DMS53 treated with DMSO at 0.1 percent for 48 hours (cell line): ENCODE measurements at regions not wholly inside any gene's neighbourhood (a gene's known extent, or its start where the extent isn't known, plus 50 kb on each side); places are given as distances from the start of the nearest gene placed in this dataset.
"Not testable (repeated sequence)": the region's sequence is repeated elsewhere in the genome, so short reads cannot be mapped to it uniquely, and the experiment has no call there.

ENCODE experiments used
- DNase-seq: peaks from one replicate; lab custom pipeline; 2025; ENCODE audit not compliant: unreplicated experiment; lab: John Stamatoyannopoulos, UW

- no peak for DNase-seq
Observed at GRCh38 chr1:228846952-228847351, 111.7 kb downstream of the RHOU start.

DNA sequence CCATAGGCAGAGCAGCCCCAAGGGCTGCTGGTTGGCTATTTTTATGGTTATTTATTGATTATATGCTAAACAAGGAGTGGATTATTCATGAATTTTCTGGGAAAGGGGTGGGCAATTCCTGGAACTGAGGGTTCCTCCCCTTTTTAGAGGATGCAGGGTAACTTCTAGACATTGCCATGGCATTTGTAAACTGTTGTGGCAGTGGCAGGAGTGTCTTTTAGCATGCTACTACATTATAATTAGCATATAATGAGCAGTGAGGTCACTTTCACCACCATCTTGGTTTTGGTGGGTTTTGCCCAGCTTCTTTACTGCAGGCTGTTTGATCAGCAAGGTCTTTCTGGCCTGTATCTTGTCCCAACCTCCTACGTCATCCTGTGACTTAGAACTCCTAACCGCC, 112.2 kb downstream of the RHOU start:
- not testable (repeated sequence) for DNase-seq

DNA sequence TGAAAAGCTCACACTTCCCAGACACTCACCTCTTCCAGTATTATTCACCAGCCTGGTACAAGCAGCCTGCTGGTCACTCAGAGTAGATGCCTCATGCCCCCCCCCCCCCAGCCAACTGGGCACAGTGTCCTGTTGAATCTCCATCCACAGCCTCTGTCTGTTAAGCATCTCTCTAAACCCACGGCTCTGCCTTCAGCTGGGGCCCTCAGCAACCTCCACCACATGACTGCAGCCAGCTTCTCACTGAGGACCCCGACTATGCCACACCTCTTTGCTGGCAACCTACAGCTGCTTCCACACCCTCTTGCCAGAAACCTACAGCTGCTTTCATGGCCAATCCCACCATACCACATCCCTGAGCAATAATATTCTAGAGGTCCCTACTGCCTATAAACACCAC, 113.1 kb downstream of the RHOU start:
- no peak for DNase-seq

- peak; percentile 27 for DNase-seq
Observed at GRCh38 chr1:228849011-228849541, 113.8 kb downstream of the RHOU start.

DNA sequence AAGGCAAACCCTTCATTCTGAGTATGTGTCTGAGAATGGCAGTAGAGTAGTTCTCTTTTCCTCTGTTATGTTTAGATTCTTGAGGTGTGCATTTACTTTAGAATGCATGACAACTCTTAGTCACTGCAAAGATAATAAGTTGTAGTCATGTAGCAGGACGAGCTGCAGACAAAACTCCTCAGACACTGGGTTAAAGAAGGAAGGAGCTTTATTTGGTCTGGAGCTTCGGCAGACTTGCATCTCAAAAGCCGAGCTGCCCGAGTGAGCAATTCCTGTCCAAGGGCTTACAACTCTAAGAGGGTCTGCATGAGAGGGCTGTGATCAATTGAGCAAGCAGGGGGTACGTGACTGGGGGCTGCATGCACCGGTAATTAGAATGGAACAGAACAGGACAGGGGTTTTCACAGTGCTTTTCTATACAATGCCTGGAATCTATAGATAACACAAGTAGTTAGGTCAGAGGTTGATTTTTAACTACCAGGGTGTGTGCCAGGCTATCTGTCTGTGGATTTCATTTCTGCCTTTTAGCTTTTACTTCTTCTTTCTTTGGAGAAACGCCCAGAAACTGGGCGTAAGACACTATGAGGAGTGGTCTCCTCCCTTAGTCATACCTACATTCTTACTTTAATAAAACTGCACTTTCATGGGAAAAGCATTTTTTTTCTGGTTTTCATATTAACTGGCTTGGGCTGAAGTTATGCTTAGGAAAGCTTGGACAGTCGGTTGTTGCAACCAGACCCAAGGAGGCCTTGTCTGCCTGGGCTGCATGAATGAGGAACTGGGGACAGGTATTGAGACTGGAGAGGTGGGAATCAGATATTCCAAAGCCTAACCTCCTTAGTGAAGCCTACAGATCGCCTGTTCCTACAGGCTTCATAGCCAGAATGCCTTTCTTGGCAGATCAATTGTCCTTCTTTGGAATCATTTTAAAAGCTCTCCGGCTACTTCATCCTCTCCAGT, 115.1 kb downstream of the RHOU start:
- DNase-seq, result no peak

DNA sequence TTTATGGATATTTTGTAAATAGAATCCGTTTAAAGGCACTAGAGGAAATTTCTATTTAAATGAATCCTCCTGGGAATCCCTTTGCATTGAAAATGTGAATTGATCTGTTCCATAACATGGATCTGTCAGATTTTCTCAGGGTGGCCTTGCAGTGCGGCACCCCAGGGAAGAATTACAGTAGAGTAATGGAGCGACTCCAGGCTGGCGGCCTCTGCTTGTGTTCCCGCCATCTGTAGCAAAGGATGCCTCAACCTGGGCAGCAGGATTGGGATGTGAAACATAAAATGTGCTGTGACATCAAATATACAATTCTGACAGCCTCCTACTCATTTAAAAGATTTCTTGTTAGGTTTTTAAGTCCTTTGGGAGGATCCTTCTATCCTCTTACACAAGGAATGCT, 115.9 kb downstream of the RHOU start:
- no peak for DNase-seq

DNA sequence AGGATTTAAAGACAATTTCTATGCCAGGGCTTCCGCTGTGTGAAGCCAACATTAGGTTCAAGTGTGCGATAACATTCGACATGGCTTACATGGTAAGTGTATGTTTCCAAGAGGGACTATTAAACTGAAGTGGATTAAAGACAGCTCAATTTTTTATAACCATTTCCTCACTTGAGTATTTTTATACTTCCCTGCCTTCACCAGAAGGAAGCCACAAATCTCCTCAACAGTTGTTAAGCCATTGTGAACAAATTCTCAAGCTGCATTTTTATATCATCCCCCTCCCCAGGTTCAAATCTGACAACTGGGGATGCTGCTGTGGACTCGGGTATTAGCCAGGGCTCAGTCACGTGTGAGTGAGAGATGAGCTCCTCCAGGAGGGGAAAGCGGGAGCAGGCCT, 116.3 kb downstream of the RHOU start:
- no peak for DNase-seq

DNA sequence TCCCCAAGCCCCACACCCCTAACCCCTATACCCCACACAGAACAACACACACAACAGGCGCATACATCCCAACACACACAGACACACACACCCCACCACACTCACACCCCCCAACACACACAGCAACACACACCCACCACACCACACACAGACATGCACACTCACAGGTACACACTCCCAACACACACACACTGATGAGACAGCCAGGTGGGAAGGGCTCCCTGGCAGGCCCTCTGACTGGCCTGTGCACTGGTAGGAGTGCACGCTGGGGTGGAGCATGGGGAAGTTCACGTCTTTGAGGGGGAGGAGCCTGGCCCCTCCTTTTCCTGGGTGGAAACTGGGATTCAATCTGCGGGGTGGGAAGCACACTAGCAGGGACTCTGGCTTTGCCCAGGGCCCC, 116.7 kb downstream of the RHOU start:
- no peak for DNase-seq

DNA sequence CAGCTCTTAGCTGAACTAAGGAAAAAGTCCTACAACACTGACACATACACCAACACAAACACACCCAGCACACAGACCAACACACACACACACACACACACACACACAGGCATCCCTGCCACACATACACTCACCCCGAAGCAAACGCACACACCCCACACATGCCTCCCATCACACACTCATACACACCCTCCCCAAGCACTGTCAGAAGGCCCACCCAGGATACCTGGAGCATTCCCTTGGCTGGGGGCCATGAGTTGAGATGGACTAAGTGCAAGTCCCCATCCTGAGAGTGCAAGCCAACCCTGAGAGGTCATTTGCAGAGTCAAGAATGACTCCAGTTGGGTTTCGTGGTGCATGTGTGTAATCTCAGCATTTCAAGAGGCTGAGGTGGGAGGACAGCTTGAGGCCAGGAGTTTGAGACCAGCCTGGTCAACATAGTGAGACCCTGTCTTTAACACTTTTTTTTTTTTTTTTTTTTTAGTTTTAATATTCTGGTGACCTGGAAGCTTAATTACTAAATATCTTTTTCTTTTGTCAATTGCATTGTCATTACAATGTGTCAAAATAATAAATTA, 117.3 kb downstream of the RHOU start:
- no peak for DNase-seq

DNA sequence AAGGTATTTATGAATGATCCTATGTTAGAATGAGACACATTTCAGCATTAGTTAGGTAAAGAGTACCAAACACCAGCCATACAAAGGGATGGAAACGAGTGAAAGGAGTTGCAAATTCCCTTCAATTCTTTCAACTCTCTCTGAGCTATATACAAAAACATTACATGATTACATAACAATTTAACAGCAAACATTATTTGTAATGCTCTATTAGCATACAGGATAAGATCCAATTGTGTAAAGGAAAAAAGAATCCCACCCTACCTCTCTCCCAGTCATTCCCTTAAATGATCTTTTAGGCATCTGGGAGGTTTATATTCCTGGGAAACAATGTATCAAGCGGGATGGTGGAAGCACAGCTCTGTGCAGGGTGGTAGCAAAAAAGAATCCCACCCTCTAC, 117.9 kb downstream of the RHOU start:
- DNase-seq, result no peak

- no peak for DNase-seq
Observed at GRCh38 chr1:228853637-228854036, 118.4 kb downstream of the RHOU start.

DNA sequence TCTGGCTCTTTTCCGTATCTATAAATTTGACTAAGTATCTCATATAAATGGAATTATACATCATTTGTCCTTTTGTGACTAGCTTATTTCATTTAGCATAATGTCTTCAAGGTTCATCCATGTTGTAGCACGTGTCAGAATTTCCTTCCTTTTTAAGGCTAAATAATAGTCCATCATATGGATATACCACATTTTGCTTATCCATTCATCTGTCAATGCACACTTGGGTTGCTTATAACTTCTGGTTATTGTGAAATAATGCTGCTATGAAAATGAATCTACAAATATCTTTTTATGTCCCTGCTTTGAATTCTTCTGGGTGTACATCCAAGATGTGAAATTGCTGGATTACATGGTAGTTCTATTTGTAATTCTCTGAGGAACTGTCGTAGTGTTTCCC, 119.6 kb downstream of the RHOU start:
- no peak for DNase-seq

GRCh38 chr1:228857611-228858010, 122.3 kb downstream of the RHOU start:
- DNase-seq, result no peak

DNA sequence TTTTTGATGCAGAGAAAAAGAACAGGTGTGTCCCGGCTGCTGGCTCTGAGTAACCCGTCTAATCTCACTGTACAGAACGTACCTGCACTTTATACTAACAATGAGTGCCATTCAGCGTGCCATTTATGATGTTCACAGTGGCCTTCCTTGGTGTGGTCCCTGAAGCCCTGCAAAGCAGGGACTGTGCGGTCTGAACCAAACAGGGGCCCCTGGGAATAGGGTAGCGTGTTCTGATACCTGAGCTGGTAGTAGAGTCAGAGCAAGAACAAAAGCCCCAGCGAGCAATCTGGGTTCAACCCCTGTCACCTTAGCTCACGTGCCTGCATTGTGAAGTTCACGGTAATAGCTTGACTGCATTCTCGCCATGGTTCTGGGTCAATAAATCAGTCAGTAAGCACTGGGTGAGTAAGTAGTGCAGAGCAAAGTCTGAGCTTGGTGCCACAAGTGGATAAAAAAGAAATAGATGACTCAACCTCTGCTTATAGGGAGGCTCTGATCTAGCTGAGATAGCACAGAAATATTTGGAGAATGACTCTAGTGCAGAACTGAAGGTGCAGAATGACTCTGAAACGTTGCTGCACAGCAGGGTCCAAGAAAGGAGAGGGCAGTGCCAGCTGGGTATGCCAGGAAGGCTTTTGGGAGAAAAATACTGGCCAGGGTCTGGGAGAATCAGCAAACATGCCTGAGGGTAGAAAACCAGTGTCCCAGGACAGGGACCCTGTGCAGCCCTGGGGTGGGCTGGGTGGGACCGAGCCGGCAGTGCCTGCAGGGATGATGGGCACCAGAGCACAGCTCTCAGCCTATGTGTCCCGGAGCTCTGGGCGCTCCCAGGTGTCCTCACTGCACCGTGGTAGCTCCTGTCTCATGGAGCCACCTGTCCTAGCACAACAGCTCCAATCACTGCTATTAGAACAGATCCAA, 125.9 kb downstream of the RHOU start:
- peak; percentile 47 for DNase-seq

DNA sequence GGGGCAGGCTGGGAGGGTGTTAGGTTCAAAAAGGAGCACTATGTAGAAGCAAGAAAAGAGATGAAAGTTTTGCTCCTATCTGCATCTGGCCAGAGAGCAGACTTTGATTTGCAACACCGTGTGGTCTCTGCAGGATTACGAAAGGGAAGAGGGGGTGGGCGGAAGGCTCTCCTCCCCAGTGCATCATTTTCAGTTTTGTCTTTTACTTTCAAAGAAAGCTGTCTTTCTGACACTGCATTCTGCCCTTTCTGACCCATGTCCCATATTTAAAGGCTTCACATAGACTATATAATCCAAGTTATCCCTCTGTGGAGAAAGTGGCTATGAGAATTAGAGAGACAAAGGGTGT, 126.5 kb downstream of the RHOU start:
- DNase-seq, result no peak

- DNase-seq, result no peak
Observed at GRCh38 chr1:228862542-228863505, 127.5 kb downstream of the RHOU start.

DNA sequence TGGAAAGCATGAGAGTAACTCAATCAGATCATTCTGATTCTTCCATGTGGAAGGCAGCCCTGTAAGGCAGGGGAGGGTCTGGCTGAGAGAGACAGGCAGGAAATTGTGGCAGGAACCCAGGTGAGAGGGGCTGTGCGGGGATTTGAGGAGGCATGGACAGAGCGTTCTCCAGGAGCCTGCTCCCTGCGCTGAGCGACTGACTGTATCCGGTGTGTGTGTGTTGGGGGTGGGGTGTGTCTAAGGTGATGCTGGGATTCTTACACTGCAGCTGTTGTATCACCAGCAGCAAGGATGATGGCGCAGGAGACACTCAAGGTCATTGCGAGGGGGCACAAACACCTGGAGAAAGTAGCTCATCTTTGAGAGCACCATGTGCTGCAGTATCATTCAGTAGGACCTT, 128.5 kb downstream of the RHOU start:
- no peak for DNase-seq

DNA sequence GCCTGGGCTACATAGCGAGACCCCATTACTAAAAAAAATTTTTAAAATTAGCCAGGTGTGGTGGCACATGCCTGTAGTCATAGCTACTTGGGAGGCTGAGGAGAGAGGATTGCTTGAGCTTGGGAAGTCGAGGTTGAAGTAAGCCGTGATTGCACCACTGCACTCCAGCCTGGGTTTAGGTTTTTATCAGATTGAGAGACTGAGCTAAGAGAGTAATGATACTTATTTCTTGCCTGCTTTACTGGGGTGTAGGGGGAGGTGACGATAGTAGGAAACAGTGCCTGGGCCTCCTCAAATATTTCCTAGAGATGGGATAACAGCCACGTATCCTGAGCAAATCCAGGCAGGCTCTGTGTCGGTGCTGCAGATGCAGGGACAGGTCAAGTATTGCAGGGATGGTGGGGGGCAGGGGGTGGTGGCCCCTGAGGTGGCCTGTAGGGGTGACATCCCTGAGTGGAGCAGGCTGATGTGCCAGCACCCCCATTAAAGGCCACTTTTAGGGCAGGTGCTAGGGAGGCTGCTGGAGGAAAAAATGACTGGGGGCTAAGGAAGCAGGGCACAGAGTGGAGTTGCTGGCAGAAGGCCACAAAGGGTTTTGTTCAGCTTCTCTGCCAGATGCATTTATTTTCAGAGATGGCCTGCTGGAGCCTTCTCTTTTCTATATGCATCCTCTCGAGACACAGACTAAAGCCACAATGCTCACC, 130.5 kb downstream of the RHOU start:
- DNase-seq, result no peak

DNA sequence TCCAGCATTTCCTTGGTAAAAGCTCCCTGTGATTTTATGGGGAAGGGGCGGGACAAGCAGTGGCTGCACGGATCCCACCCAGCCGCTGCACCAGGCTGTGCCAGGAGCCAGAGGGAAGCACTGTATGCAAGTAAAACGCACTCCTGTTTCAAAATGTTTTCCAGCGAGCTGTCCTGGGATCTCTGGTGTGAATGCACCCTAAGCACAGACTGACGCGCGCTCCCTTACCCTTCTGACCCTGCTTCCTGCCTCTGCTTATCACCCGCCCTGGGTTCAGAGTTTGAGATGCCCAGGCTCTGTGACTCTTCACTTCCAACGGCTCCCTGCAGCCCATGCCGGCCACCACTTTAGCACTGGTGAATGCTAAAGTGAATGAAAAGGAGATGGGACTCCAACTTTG, 131.2 kb downstream of the RHOU start:
- no peak for DNase-seq
